T-cell (primary cell): ENCODE measurements at regions not wholly inside any gene's neighbourhood (a gene's known extent, or its start where the extent isn't known, plus 50 kb on each side); places are given as distances from the start of the nearest gene placed in this dataset.

Source experiments
- ATAC-seq, 4 experiments: fragments of 200-7000 bp in 3 of 4; fragments of 150-1000 bp in 1 of 4; cut with Tn5 transposase; replicated peaks in 1 of 4; 1 replicate in 3 of 4; 2 replicates in 1 of 4; pipeline ENCODE4 v1.10.0; 2021; ENCODE audit warnings: moderate library complexity in 3 of 4, mild to moderate bottlenecking in 2 of 4, moderate number of reproducible peaks in 1 of 4
- CTCF ChIA-PET, 2 donors: fragments of 300-600 bp; sonication (Branson Sonifier 250); formaldehyde crosslinking; loops; one replicate each; lab custom pipeline; 2022; ENCODE audit warnings: antibody characterized with exemption in 2 of 2; lab: Charles Lee
- POLR2A ChIA-PET, 2 donors: fragments of 300-600 bp; sonication (Branson Sonifier 250); formaldehyde crosslinking; loops; one replicate each; lab custom pipeline; 2022; ENCODE audit warnings: antibody characterized with exemption in 2 of 2; lab: Charles Lee
- DNase-seq, 35 experiments: peaks; one replicate each; pipeline versions ENCODE4 v3.0.0 to v3.0.0-alpha.2; 2013 to 2023
- H3K27ac ChIP-seq: one replicate; pipeline ENCODE4 v1.5.1; 2013; ENCODE audit warnings: low read length
- H3K27me3 ChIP-seq, 2 experiments: replicated peaks in 1 of 2; 1 replicate in 1 of 2; 2 replicates in 1 of 2; pipeline versions ENCODE4 v1.6.1 to v1.7.0; 2013; ENCODE audit warnings: low read length in 1 of 2, mixed read lengths in 1 of 2; ENCODE audit not compliant: control insufficient read depth in 2 of 2, insufficient read depth in 2 of 2; ENCODE audit errors: extremely low read depth in 1 of 2
- H3K36me3 ChIP-seq, 2 donors: 1 replicate in 1 of 2; 2 replicates in 1 of 2; pipeline versions ENCODE4 v1.6.1 to v1.7.0; 2013; ENCODE audit warnings: low read length in 1 of 2; ENCODE audit not compliant: control insufficient read depth in 2 of 2, insufficient read depth in 1 of 2; ENCODE audit errors: extremely low read depth in 1 of 2
- H3K4me1 ChIP-seq, 2 experiments: 1 replicate in 1 of 2; 2 replicates in 1 of 2; pipeline versions ENCODE4 v1.6.1 to v1.7.0; 2013; ENCODE audit warnings: low read length in 2 of 2, mixed read lengths in 1 of 2; ENCODE audit not compliant: insufficient read depth in 2 of 2, control insufficient read depth in 1 of 2; ENCODE audit errors: extremely low read depth in 1 of 2
- H3K4me3 ChIP-seq, 2 donors: 1 replicate in 1 of 2; 2 replicates in 1 of 2; pipeline versions ENCODE4 v1.5.1 to v1.7.0; 2013; ENCODE audit warnings: mild to moderate bottlenecking in 2 of 2, low read length in 1 of 2, moderate library complexity in 1 of 2; ENCODE audit not compliant: control insufficient read depth in 1 of 2; ENCODE audit errors: extremely low read depth in 1 of 2
- H3K9me3 ChIP-seq: 2 replicates; pipeline ENCODE4 v1.7.0; 2013
- H3K27ac Mint-ChIP-seq, 2 donors: one replicate each; pipeline ENCODE4 v1.8.0; 2020 to 2021; ENCODE audit warnings: mild to moderate bottlenecking in 2 of 2, mixed read lengths in 2 of 2
- H3K27me3 Mint-ChIP-seq, 2 donors: one replicate each; pipeline ENCODE4 v1.8.0; 2021 to 2022; ENCODE audit warnings: mixed read lengths in 2 of 2
- H3K36me3 Mint-ChIP-seq: one replicate; pipeline ENCODE4 v1.8.0; 2021; ENCODE audit warnings: mixed read lengths
- H3K4me1 Mint-ChIP-seq, 3 donors: one replicate each; pipeline ENCODE4 v1.8.0; 2020 to 2022; ENCODE audit warnings: mixed read lengths in 3 of 3, mild to moderate bottlenecking in 1 of 3
- H3K4me3 Mint-ChIP-seq, 3 donors: one replicate each; pipeline ENCODE4 v1.8.0; 2020 to 2022; ENCODE audit warnings: mild to moderate bottlenecking in 3 of 3, mixed read lengths in 3 of 3, moderate library complexity in 3 of 3
- H3K9me3 Mint-ChIP-seq, 3 donors: one replicate each; pipeline ENCODE4 v1.8.0; 2020 to 2022; ENCODE audit warnings: mixed read lengths in 3 of 3
- WGBS: methylation state at CpG from one replicate; pipeline ENCODE4 v1.1.5; 2013; ENCODE audit warnings: missing lambda C conversion rate; ENCODE audit not compliant: insufficient coverage; 5-methylcytosine and 5-hydroxymethylcytosine counted together

- no peaks in the 10 kb centered on the region for H3K4me1 Mint-ChIP-seq
- ChIA-PET CTCF (no interaction called here), POLR2A (no interaction called here)
- H3K27me3 ChIP-seq: no peaks in the 10 kb centered on the region
- H3K4me1 ChIP-seq: no peaks in the 10 kb centered on the region
- peaks cover 4% of the 10 kb centered on the region in 2 donors for H3K27me3 Mint-ChIP-seq
- no peak for ATAC-seq
- H3K9me3 Mint-ChIP-seq: peaks cover 5 to 17% (median 14%) of the 10 kb centered on the region in 3 donors
- DNase-seq: no peak
- no peaks in the 10 kb centered on the region for H3K36me3 Mint-ChIP-seq
- H3K27ac ChIP-seq: no peak overlapping the region
- no peaks in the 10 kb centered on the region for H3K36me3 ChIP-seq
- no CpG with 5 or more reads among the region's 3 CpGs for WGBS
- no peak overlapping the region for H3K4me3 ChIP-seq
- no peak overlapping the region for H3K27ac Mint-ChIP-seq
- H3K4me3 Mint-ChIP-seq: no peak overlapping the region
- no peaks in the 10 kb centered on the region for H3K9me3 ChIP-seq
Observed at GRCh38 chr10:125392609-125393008, 232.2 kb upstream of the CTBP2 start.

GRCh38 chr10:125392154-125392553 lies 231.8 kb upstream of the CTBP2 start:
- CTCF ChIA-PET: no interaction called here

GRCh38 chr10:125389648-125390047 lies 229.3 kb upstream of the CTBP2 start:
- POLR2A ChIA-PET: no interaction called here
- H3K4me1 Mint-ChIP-seq: no peaks in the 10 kb centered on the region
- no peak overlapping the region for H3K4me3 Mint-ChIP-seq
- no peaks in the 10 kb centered on the region for H3K4me1 ChIP-seq
- no peak overlapping the region for H3K27ac Mint-ChIP-seq
- no peak overlapping the region for H3K27ac ChIP-seq
- ATAC-seq (no peak), DNase-seq (no peak)
- H3K36me3 Mint-ChIP-seq: no peaks in the 10 kb centered on the region
- WGBS: no CpG with 5 or more reads among the region's 1 CpG
- CTCF ChIA-PET: no interaction called here
- no peaks in the 10 kb centered on the region for H3K9me3 ChIP-seq
- no peak overlapping the region for H3K4me3 ChIP-seq
- peaks cover 0 to 5% of the 10 kb centered on the region in 2 experiments for H3K27me3 ChIP-seq
- no peaks in the 10 kb centered on the region for H3K36me3 ChIP-seq
- H3K27me3 Mint-ChIP-seq: peaks cover 4 to 7% of the 10 kb centered on the region in 2 donors
- H3K9me3 Mint-ChIP-seq: peaks cover 5 to 18% (median 14%) of the 10 kb centered on the region in 3 donors

More at GRCh38 chr10:125392154-125392553, 231.8 kb upstream of the CTBP2 start:
- no peak overlapping the region for H3K27ac ChIP-seq
- Mint-ChIP-seq H3K4me1 (no peaks in the 10 kb centered on the region), H3K4me3 (no peak overlapping the region), H3K9me3 (peaks cover 5 to 17% (median 14%) of the 10 kb centered on the region in 3 donors), H3K27me3 (peaks cover 4% of the 10 kb centered on the region in 2 donors), H3K36me3 (no peaks in the 10 kb centered on the region), H3K27ac (no peak overlapping the region)
- POLR2A ChIA-PET: no interaction called here
- no peak for DNase-seq
- no peak overlapping the region for H3K4me3 ChIP-seq
- H3K36me3 ChIP-seq: no peaks in the 10 kb centered on the region
- no peaks in the 10 kb centered on the region for H3K9me3 ChIP-seq
- WGBS: no CpG with 5 or more reads among the region's 3 CpGs
- ATAC-seq: no peak
- H3K27me3 ChIP-seq: no peaks in the 10 kb centered on the region
- H3K4me1 ChIP-seq: no peaks in the 10 kb centered on the region

GRCh38 chr10:125379592-125379991 lies 219.2 kb upstream of the CTBP2 start:
- Mint-ChIP-seq H3K4me1 (no peaks in the 10 kb centered on the region), H3K36me3 (no peaks in the 10 kb centered on the region), H3K27ac (no peak overlapping the region), H3K27me3 (no peaks in the 10 kb centered on the region), H3K9me3 (peaks cover 10 to 26% (median 25%) of the 10 kb centered on the region in 3 donors), H3K4me3 (no peak overlapping the region)
- no peak for ATAC-seq
- Histone ChIP-seq H3K27me3 (peaks cover 0 to 2% of the 10 kb centered on the region in 2 experiments), H3K4me1 (no peaks in the 10 kb centered on the region), H3K4me3 (no peak overlapping the region), H3K27ac (no peak overlapping the region), H3K36me3 (no peaks in the 10 kb centered on the region), H3K9me3 (no peaks in the 10 kb centered on the region)
- CTCF ChIA-PET: no interaction called here
- 50% methylated on average over 2 of the region's 4 CpGs for WGBS
- no peak for DNase-seq
- POLR2A ChIA-PET: no interaction called here

- DNase-seq (no peak), ATAC-seq (no peak)
- Mint-ChIP-seq H3K9me3 (peaks cover 10 to 15% (median 14%) of the 10 kb centered on the region in 3 donors), H3K27me3 (no peaks in the 10 kb centered on the region), H3K4me3 (no peak overlapping the region), H3K36me3 (no peaks in the 10 kb centered on the region), H3K4me1 (no peaks in the 10 kb centered on the region), H3K27ac (no peak overlapping the region)
- Histone ChIP-seq H3K4me1 (no peaks in the 10 kb centered on the region), H3K36me3 (no peaks in the 10 kb centered on the region), H3K27me3 (no peaks in the 10 kb centered on the region), H3K27ac (no peak overlapping the region), H3K9me3 (no peaks in the 10 kb centered on the region), H3K4me3 (no peak overlapping the region)
- ChIA-PET CTCF (no interaction called here), POLR2A (no interaction called here)
Observed at GRCh38 chr10:125377368-125377767, 217.0 kb upstream of the CTBP2 start.

- ChIA-PET POLR2A (no interaction called here), CTCF (no interaction called here)
- peaks cover 5% of the 10 kb centered on the region in 2 donors for H3K27me3 Mint-ChIP-seq
- H3K36me3 ChIP-seq: no peaks in the 10 kb centered on the region
- ATAC-seq: no peak
- H3K9me3 ChIP-seq: no peaks in the 10 kb centered on the region
- H3K4me3 ChIP-seq: no peak overlapping the region
- no peak overlapping the region for H3K4me3 Mint-ChIP-seq
- H3K27me3 ChIP-seq: peaks cover 2 to 7% of the 10 kb centered on the region in 2 experiments
- no peaks in the 10 kb centered on the region for H3K4me1 Mint-ChIP-seq
- peaks cover 6 to 8% (median 6%) of the 10 kb centered on the region in 3 donors for H3K9me3 Mint-ChIP-seq
- no peaks in the 10 kb centered on the region for H3K36me3 Mint-ChIP-seq
- no peak for DNase-seq
- no peak overlapping the region for H3K27ac Mint-ChIP-seq
- WGBS: no CpG with 5 or more reads among the region's 3 CpGs
- no peaks in the 10 kb centered on the region for H3K4me1 ChIP-seq
- H3K27ac ChIP-seq: no peak overlapping the region
Observed at GRCh38 chr10:125375210-125375609, 214.8 kb upstream of the CTBP2 start.

- Histone ChIP-seq H3K4me1 (no peaks in the 10 kb centered on the region), H3K27ac (no peak overlapping the region), H3K27me3 (peaks cover 2 to 9% of the 10 kb centered on the region in 2 experiments), H3K36me3 (no peaks in the 10 kb centered on the region), H3K4me3 (no peak overlapping the region), H3K9me3 (no peaks in the 10 kb centered on the region)
- POLR2A ChIA-PET: no interaction called here
- Mint-ChIP-seq H3K36me3 (no peaks in the 10 kb centered on the region), H3K27me3 (peaks cover 5% of the 10 kb centered on the region in 2 donors), H3K4me3 (no peak overlapping the region), H3K9me3 (peaks cover 0 to 8% (median 0%) of the 10 kb centered on the region in 3 donors), H3K27ac (no peak overlapping the region), H3K4me1 (no peaks in the 10 kb centered on the region)
- 81% methylated on average over 6 of the region's 6 CpGs for WGBS
- ATAC-seq (no peak), DNase-seq (no peak)
- CTCF ChIA-PET: no interaction called here
Observed at GRCh38 chr10:125373546-125373945, 213.2 kb upstream of the CTBP2 start.
